AG10803 (cell line): ENCODE measurements at regions not wholly inside any gene's neighbourhood (a gene's known extent, or its start where the extent isn't known, plus 50 kb on each side); places are given as distances from the start of the nearest gene placed in this dataset.

Experiments used
- DNase-seq: peaks from one replicate; pipeline ENCODE4 v3.0.0; 2010; ENCODE audit warnings: low read depth
- H3K4me3 ChIP-seq: 2 replicates; pipeline ENCODE4 v1.5.1; 2011; ENCODE audit warnings: mild to moderate bottlenecking, low read length, control low read depth
- CTCF ChIP-seq: conservative IDR thresholded peaks from 2 replicates; pipeline ENCODE4 v1.5.1; 2011; ENCODE audit warnings: mild to moderate bottlenecking, low read length, control low read depth, inconsistent platforms

- TF ChIP-seq CTCF = no peak
These were observed 117.2 kb upstream of the DDX53 start for GRCh38 chrX:22882543-22882942.

GRCh38 chrX:22889819-22890218, 109.9 kb upstream of the DDX53 start:
- TF ChIP-seq CTCF = no peak
- no peak for DNase-seq
- H3K4me3 ChIP-seq = no peak overlapping the region

More at GRCh38 chrX:22882543-22882942, 117.2 kb upstream of the DDX53 start:
- H3K4me3 ChIP-seq = no peak overlapping the region
- DNase-seq = no peak

GRCh38 chrX:22912616-22913015, 87.1 kb upstream of the DDX53 start:
- DNase-seq = no peak
- H3K4me3 ChIP-seq = no peak overlapping the region
- TF ChIP-seq CTCF = no peak

- no peak for TF ChIP-seq CTCF
- H3K4me3 ChIP-seq = no peak overlapping the region
- peak; percentile 9 for DNase-seq
These were observed 76.8 kb upstream of the DDX53 start for GRCh38 chrX:22922961-22923360.

GRCh38 chrX:22934640-22935039, 65.1 kb upstream of the DDX53 start:
- H3K4me3 ChIP-seq = no peak overlapping the region
- no peak for TF ChIP-seq CTCF
- no peak for DNase-seq

- no peak for TF ChIP-seq CTCF
- no peak for DNase-seq
- H3K4me3 ChIP-seq = no peak overlapping the region
These were observed 54.8 kb upstream of the DDX53 start for GRCh38 chrX:22944945-22945344.
